Panc1 (cell line): ENCODE measurements at regions not wholly inside any gene's neighbourhood (a gene's known extent, or its start where the extent isn't known, plus 50 kb on each side); places are given as distances from the start of the nearest gene placed in this dataset.

ENCODE experiments used
- ATAC-seq: fragments of 200-7000 bp; cut with Tn5 transposase; 2 replicates; pipeline ENCODE4 v1.9.1; 2020; ENCODE audit warnings: mild to moderate bottlenecking, moderate library complexity
- BruUV-seq: library from RNA; stranded (reverse); fragments of 400-500 nt; replicated peaks from 2 replicates; lab custom pipeline; 2021; lab: Mats Ljungman, UMichigan
- CTCF ChIA-PET: fragments of 300-600 bp; sonication (Branson Sonifier 250); formaldehyde crosslinking; loops from one replicate; lab custom pipeline; 2022; ENCODE audit warnings: antibody characterized with exemption; lab: Charles Lee
- POLR2A ChIA-PET: fragments of 300-600 bp; sonication (Branson Sonifier 250); formaldehyde crosslinking; loops from one replicate; lab custom pipeline; 2022; ENCODE audit warnings: antibody characterized with exemption; lab: Charles Lee
- DNase-seq: peaks from one replicate; pipeline ENCODE4 v3.0.0-alpha.2; 2010; ENCODE audit warnings: low read depth, low spot score
- H3K27ac ChIP-seq: 2 replicates; pipeline ENCODE4 v1.5.1; 2011; ENCODE audit warnings: mild to moderate bottlenecking, low read length, inconsistent platforms
- H3K27me3 ChIP-seq: fragments of 200-500 bp; sonication (Bioruptor generic); 2 replicates; pipeline ENCODE4 v1.6.0; 2014; ENCODE audit warnings: low read length, inconsistent platforms; ENCODE audit not compliant: control insufficient read depth, insufficient read depth
- H3K36me3 ChIP-seq: fragments of 200-500 bp; sonication (Bioruptor generic); 2 replicates; pipeline ENCODE4 v1.5.1; 2014; ENCODE audit warnings: inconsistent platforms, mild to moderate bottlenecking, low read length, moderate library complexity; ENCODE audit not compliant: control insufficient read depth, insufficient read depth
- H3K4me1 ChIP-seq: 2 replicates; pipeline ENCODE4 v1.5.1; 2011; ENCODE audit warnings: inconsistent platforms, mild to moderate bottlenecking, low read length, moderate library complexity; ENCODE audit not compliant: control insufficient read depth, insufficient read depth
- H3K4me3 ChIP-seq, 2 experiments: 2 replicates each; pipeline ENCODE4 v1.5.1; 2011 to 2012; ENCODE audit warnings: low read depth in 2 of 2, low read length in 2 of 2, mild to moderate bottlenecking in 2 of 2, inconsistent platforms in 1 of 2, moderate library complexity in 1 of 2
- H3K9me3 ChIP-seq: fragments of 200-500 bp; sonication (Bioruptor generic); 2 replicates; pipeline ENCODE4 v1.5.1; 2014; ENCODE audit warnings: low read depth, mild to moderate bottlenecking, inconsistent platforms, low read length, moderate library complexity; ENCODE audit not compliant: control insufficient read depth, insufficient read depth
- CTCF ChIP-seq: fragments of 450-650 bp; IDR thresholded peaks from 2 replicates; pipeline ENCODE4 v1.5.1; 2017; ENCODE audit warnings: mild to moderate bottlenecking
- POLR2AphosphoS5 ChIP-seq: IDR thresholded peaks from 2 replicates; pipeline ENCODE4 v1.6.1; 2012; ENCODE audit warnings: mild to moderate bottlenecking, low read depth, low read length, moderate library complexity
- SIN3A ChIP-seq: IDR thresholded peaks from 2 replicates; pipeline ENCODE4 v1.6.1; 2012; ENCODE audit warnings: low read depth, mild to moderate bottlenecking, low read length, moderate library complexity, borderline replicate concordance; ENCODE audit not compliant: insufficient read depth
- TCF7L2 ChIP-seq: IDR thresholded peaks from 2 replicates; pipeline ENCODE4 v1.6.1; 2011; ENCODE audit warnings: mild to moderate bottlenecking, low read depth, low read length, inconsistent platforms
- in situ Hi-C: cut with HindIII; loops from 2 replicates; pipeline ENCODE4 v1.10.0; 2016; ENCODE audit warnings: low sequenced_read_pairs, low pct_unique_long_range_greater_than_20kb
- intact Hi-C: fragments of 100-400 bp; cut with micrococcal nuclease; formaldehyde crosslinking; loops from one replicate; pipeline ENCODE4 v1.10.0; 2022; ENCODE audit not compliant: unreplicated experiment
- TF ChIP-seq, protein P1 (sequence below), 2 experiments: IDR thresholded peaks; 2 replicates each; pipeline ENCODE4 v1.6.1; 2011 to 2012; ENCODE audit warnings: low read depth in 2 of 2, control low read depth in 1 of 2, low read length in 1 of 2, mild to moderate bottlenecking in 1 of 2, moderate library complexity in 1 of 2; ENCODE audit not compliant: insufficient read depth in 1 of 2

DNA sequence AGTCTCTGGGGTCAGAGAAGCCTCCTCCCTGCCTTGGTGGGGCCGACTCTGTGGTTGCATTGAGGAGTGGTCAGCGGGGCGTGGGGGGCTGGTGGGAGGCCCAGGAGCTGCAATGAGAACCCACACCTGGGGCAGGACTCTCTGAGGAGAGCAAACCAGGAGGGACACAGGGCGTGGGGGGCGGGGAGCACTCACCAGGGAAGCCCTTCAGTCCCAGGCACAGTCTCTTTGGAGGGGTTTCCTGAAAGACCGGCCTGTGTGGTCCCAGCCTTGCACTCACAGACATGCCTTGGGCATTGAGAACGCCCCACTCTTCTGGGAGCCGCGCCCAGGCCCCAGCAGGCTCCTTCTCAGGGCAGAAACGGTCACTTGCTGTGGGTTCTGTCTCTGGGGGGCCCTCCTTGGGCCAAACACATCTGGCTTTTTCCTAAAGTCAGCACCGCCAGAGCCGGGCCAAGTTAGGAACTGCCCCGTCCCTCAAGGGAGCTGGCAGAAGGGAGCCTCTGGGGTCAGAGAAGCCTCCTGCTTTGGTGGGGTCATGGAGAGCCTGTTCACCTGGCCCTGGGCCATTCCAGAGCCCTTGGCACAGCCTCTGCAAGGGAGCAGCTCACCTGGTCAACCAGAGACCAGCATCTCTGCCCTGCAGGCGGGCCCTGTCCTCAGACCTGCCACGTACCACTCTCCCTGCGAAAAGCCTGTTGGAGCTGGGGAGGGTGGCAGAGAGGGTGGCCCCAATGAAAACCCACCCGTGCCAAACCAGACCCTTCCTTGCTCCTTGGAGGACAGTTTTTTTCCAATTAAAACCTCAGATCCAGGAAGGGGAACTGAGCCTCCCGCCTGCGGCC, 59.9 kb upstream of the TTC34 start:
- Histone ChIP-seq H3K27me3 (peaks cover 2% of the 10 kb centered on the region; the same call in 1 of the 2 replicates), H3K9me3 (no peaks in the 10 kb centered on the region), H3K27ac (no peak overlapping the region), H3K4me1 (no peaks in the 10 kb centered on the region), H3K4me3 (no peak overlapping the region), H3K36me3 (no peaks in the 10 kb centered on the region)
- ChIA-PET CTCF (no interaction called here), POLR2A (interaction anchor here (0.5 kb wide), 1 partner anchor 146 kb away, joined by 3 read pairs; no protein-coding TSS in a partner anchor)
- in situ Hi-C loops (no loop called here), intact Hi-C loops (no loop called here)
- no peak for TF ChIP-seq CTCF
- no peak for TF ChIP-seq POLR2AphosphoS5
- TF ChIP-seq, protein P1, sequence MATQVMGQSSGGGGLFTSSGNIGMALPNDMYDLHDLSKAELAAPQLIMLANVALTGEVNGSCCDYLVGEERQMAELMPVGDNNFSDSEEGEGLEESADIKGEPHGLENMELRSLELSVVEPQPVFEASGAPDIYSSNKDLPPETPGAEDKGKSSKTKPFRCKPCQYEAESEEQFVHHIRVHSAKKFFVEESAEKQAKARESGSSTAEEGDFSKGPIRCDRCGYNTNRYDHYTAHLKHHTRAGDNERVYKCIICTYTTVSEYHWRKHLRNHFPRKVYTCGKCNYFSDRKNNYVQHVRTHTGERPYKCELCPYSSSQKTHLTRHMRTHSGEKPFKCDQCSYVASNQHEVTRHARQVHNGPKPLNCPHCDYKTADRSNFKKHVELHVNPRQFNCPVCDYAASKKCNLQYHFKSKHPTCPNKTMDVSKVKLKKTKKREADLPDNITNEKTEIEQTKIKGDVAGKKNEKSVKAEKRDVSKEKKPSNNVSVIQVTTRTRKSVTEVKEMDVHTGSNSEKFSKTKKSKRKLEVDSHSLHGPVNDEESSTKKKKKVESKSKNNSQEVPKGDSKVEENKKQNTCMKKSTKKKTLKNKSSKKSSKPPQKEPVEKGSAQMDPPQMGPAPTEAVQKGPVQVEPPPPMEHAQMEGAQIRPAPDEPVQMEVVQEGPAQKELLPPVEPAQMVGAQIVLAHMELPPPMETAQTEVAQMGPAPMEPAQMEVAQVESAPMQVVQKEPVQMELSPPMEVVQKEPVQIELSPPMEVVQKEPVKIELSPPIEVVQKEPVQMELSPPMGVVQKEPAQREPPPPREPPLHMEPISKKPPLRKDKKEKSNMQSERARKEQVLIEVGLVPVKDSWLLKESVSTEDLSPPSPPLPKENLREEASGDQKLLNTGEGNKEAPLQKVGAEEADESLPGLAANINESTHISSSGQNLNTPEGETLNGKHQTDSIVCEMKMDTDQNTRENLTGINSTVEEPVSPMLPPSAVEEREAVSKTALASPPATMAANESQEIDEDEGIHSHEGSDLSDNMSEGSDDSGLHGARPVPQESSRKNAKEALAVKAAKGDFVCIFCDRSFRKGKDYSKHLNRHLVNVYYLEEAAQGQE (IDR thresholded peaks at IDR 0.05; ENCODE audit: insufficient read depth in 1 of 2, low read depth in 2 of 2, low read length in 1 of 2), result no peak
- no TSS peak for BruUV-seq
- DNase-seq (no peak), ATAC-seq (no peak)

DNA sequence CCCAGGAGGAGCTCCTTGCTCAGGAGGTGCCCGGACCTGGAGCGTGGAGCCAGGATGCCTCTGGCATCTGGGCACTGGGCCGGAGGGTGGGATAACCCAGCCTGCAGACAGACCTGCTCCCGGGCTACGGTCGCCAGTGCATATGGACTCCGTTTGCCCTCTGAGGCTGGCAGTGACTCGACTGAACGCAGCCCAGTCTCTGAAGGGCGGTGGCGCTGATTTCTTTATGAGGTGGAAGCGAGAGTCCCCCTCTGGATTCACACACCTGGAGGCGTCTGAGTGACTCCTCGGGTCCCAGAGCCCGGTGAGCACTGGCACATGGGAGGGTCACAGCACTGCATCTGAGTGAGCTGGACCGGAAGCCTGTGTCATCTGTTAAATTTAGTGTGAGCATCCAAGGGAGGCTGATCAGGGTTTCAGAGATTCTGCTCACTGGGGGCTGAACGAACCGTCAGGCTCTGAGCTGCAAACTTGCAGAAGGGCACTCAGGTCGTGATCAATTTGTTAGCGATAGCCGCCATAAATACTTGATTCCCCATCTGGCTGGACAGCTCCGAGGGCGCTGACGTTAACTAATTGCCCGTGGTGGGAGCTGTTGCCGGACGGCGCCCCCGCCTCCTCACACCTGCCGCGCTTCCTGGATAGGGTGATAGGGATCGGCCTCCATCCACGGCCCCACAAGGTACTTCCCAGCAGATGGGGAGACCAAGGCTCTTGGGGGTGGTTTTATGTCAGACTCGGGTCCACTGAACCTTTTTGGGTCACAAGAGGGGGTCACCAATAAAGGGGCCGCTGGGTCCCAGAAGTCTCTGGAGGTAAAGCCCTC, 60.7 kb upstream of the TTC34 start:
- BruUV-seq, result no TSS peak
- TF ChIP-seq CTCF (no peak), TCF7L2 (no peak), SIN3A (no peak), POLR2AphosphoS5 (no peak)
- TF ChIP-seq, protein P1 (IDR thresholded peaks at IDR 0.05; ENCODE audit: insufficient read depth in 1 of 2, low read depth in 2 of 2, low read length in 1 of 2), result no peak
- DNase-seq, result no peak
- ATAC-seq, result no peak
- Histone ChIP-seq H3K4me1 (no peaks in the 10 kb centered on the region), H3K27me3 (peaks cover 2% of the 10 kb centered on the region; the same call in 1 of the 2 replicates), H3K9me3 (no peaks in the 10 kb centered on the region), H3K27ac (no peak overlapping the region), H3K4me3 (no peak overlapping the region), H3K36me3 (no peaks in the 10 kb centered on the region)
- CTCF ChIA-PET, result interaction anchor here (0.6 kb wide), 1 partner anchor 570 kb away, joined by 3 read pairs; no protein-coding TSS in a partner anchor
- in situ Hi-C loops (no loop called here), intact Hi-C loops (no loop called here)
- POLR2A ChIA-PET, result no interaction called here
